Mucosa of descending colon (tissue), 3 donors: ENCODE measurements at regions not wholly inside any gene's neighbourhood (a gene's known extent, or its start where the extent isn't known, plus 50 kb on each side); places are given as distances from the start of the nearest gene placed in this dataset.
A peak's percentile ranks its signal among the peaks of the same experiment; 100 is the strongest.

Experiments
- ATAC-seq: fragments of 200-7000 bp; cut with Tn5 transposase; one replicate; pipeline ENCODE4 v1.9.1; 2020; ENCODE audit warnings: mild to moderate bottlenecking, moderate library complexity
- DNase-seq, 3 donors: peaks; one replicate each; pipeline ENCODE4 v3.0.0-alpha.2; 2020
- H3K36me3 ChIP-seq: fragments of 200-600 bp; one replicate; pipeline ENCODE4 v1.8.0; 2021; ENCODE audit warnings: low read depth, mild to moderate bottlenecking
- H3K4me1 ChIP-seq: fragments of 200-600 bp; one replicate; pipeline ENCODE4 v1.8.0; 2021; ENCODE audit warnings: low read depth, mild to moderate bottlenecking
- H3K4me3 ChIP-seq: fragments of 200-600 bp; one replicate; pipeline ENCODE4 v1.8.0; 2021; ENCODE audit warnings: mild to moderate bottlenecking
- H3K9me3 ChIP-seq: fragments of 200-600 bp; one replicate; pipeline ENCODE4 v1.8.0; 2021; ENCODE audit warnings: mild to moderate bottlenecking
- CTCF ChIP-seq: fragments of 200-600 bp; IDR thresholded peaks from one replicate; pipeline ENCODE4 v1.8.0; 2022; ENCODE audit warnings: antibody characterized with exemption, mild to moderate bottlenecking
- intact Hi-C, 2 donors: fragments of 100-400 bp; cut with DNase I in 1 of 2; cut with micrococcal nuclease in 1 of 2; formaldehyde crosslinking; loops; one replicate each; pipeline versions ENCODE4 v1.11.0 to v1.11.1; 2022; cut with DNase I, micrococcal nuclease
- donor health status: DM: no; HTN: no; CAD: no; lungs with moderate emphysema.
- donor health status: DM: no; HTN: no; CAD: no.
- donor health status: DM: no; HTN: yes; CAD: no.

- TF ChIP-seq CTCF: no peak
- intact Hi-C loops: no loop called here
- no peak for DNase-seq
- H3K9me3 ChIP-seq: no peaks in the 10 kb centered on the region
- no peak for ATAC-seq
- no peaks in the 10 kb centered on the region for H3K4me1 ChIP-seq
- no peak overlapping the region for H3K4me3 ChIP-seq
- no peaks in the 10 kb centered on the region for H3K36me3 ChIP-seq
Measured at GRCh38 chr16:51888016-51888415, 658.9 kb downstream of the TOX3 start.

GRCh38 chr16:51886456-51886855, 660.5 kb downstream of the TOX3 start:
- Histone ChIP-seq H3K4me1 (no peaks in the 10 kb centered on the region), H3K4me3 (no peak overlapping the region), H3K36me3 (no peaks in the 10 kb centered on the region), H3K9me3 (no peaks in the 10 kb centered on the region)
- no peak for ATAC-seq
- DNase-seq: no peak
- TF ChIP-seq CTCF: no peak
- intact Hi-C loops: no loop called here

- DNase-seq: no peak
- Histone ChIP-seq H3K4me1 (no peaks in the 10 kb centered on the region), H3K36me3 (no peaks in the 10 kb centered on the region), H3K9me3 (no peaks in the 10 kb centered on the region), H3K4me3 (no peak overlapping the region)
- intact Hi-C loops: no loop called here
- no peak for TF ChIP-seq CTCF
- no peak for ATAC-seq
Measured at GRCh38 chr16:51884773-51885172, 662.2 kb downstream of the TOX3 start.

GRCh38 chr16:51881731-51882130, 665.2 kb downstream of the TOX3 start:
- ATAC-seq: no peak
- Histone ChIP-seq H3K36me3 (no peaks in the 10 kb centered on the region), H3K4me3 (no peak overlapping the region), H3K4me1 (no peaks in the 10 kb centered on the region), H3K9me3 (no peaks in the 10 kb centered on the region)
- intact Hi-C loops: no loop called here
- TF ChIP-seq CTCF: no peak
- DNase-seq: no peak

- no peaks in the 10 kb centered on the region for H3K4me1 ChIP-seq
- peak; percentile 45 for ATAC-seq
- no peak overlapping the region for H3K4me3 ChIP-seq
- intact Hi-C loops: no loop called here
- H3K36me3 ChIP-seq: no peaks in the 10 kb centered on the region
- no peak for TF ChIP-seq CTCF
- DNase-seq: no peak
- H3K9me3 ChIP-seq: no peaks in the 10 kb centered on the region
Measured at GRCh38 chr16:51880776-51881175, 666.2 kb downstream of the TOX3 start.

- Histone ChIP-seq H3K9me3 (no peaks in the 10 kb centered on the region), H3K4me1 (no peaks in the 10 kb centered on the region), H3K36me3 (no peaks in the 10 kb centered on the region), H3K4me3 (no peak overlapping the region)
- no peak for DNase-seq
- ATAC-seq: no peak
- intact Hi-C loops: no loop called here
- TF ChIP-seq CTCF: no peak
Measured at GRCh38 chr16:51877686-51878085, 669.3 kb downstream of the TOX3 start.
